ENCODE measurements at regions not wholly inside any gene's neighbourhood (a gene's known extent, or its start where the extent isn't known, plus 50 kb on each side); places are given as distances from the start of the nearest gene placed in this dataset.

DNA sequence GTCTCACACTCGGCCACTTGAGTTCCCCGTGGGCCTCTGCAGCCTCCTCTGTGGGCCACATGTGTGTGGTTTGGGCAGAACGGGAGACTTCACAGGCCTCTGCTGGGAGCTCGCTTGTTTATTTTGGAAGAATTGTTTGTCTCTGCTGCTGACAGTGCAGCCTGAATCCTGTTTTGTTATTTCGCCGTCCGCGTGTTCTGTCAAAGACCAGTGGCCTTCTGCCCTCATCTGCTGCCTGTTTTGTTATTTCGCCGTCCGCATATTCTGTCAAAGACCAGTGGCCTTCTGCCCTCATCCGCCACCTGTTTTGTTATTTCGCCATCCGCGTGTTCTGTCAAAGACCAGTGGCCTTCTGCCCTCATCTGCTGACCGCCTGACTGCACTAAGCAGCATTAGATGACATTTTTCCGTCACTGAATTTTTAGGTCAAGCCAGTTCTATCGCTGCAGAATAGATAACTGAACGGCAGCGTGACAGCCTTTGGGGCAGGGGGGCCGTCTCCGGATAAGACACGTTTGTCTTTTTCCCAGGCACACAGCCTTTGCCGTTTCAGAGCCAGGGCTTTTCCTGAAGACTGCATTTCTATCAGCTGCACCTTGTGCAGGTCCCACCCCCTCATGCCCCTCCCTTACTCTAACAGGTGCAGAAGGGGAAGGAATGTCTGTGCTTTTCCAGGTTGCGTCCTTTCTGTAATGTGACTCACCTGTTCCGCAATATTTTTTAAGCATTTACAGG, 158.5 kb upstream of the AFDN start:
- TF ChIP-seq, protein P1, sequence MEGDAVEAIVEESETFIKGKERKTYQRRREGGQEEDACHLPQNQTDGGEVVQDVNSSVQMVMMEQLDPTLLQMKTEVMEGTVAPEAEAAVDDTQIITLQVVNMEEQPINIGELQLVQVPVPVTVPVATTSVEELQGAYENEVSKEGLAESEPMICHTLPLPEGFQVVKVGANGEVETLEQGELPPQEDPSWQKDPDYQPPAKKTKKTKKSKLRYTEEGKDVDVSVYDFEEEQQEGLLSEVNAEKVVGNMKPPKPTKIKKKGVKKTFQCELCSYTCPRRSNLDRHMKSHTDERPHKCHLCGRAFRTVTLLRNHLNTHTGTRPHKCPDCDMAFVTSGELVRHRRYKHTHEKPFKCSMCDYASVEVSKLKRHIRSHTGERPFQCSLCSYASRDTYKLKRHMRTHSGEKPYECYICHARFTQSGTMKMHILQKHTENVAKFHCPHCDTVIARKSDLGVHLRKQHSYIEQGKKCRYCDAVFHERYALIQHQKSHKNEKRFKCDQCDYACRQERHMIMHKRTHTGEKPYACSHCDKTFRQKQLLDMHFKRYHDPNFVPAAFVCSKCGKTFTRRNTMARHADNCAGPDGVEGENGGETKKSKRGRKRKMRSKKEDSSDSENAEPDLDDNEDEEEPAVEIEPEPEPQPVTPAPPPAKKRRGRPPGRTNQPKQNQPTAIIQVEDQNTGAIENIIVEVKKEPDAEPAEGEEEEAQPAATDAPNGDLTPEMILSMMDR (IDR thresholded peaks at IDR 0.05; ENCODE audit: poor library complexity): no peak
- no peak for TF ChIP-seq EZH2phosphoT487 (IDR thresholded peaks at IDR 0.05; ENCODE audit: low read depth, severe bottlenecking, unreplicated experiment)

All from hepatocyte (in vitro differentiated cells).